DOHH2 (cell line): ENCODE measurements at regions not wholly inside any gene's neighbourhood (a gene's known extent, or its start where the extent isn't known, plus 50 kb on each side); places are given as distances from the start of the nearest gene placed in this dataset.
"Not testable (repeated sequence)": the region's sequence is repeated elsewhere in the genome, so short reads cannot be mapped to it uniquely, and the experiment has no call there.

Experiments used
- H3F3A ChIP-seq: fragments of 200-600 bp; sonication (generic), shearing (Covaris generic); 2 replicates; pipeline ENCODE4 v1.6.0; 2016; ENCODE audit warnings: antibody characterized with exemption, mild to moderate bottlenecking; ENCODE audit not compliant: control insufficient read depth, insufficient read depth
- H3K27ac ChIP-seq: fragments of 200-600 bp; sonication (generic); 2 replicates; pipeline ENCODE4 v1.5.1; 2014; ENCODE audit warnings: low read depth, mild to moderate bottlenecking, low read length, moderate library complexity
- H3K27me3 ChIP-seq: fragments of 200-600 bp; sonication (generic); 2 replicates; pipeline ENCODE4 v1.6.1; 2014; ENCODE audit warnings: mild to moderate bottlenecking, low read length, mixed read lengths; ENCODE audit not compliant: control insufficient read depth
- H3K36me3 ChIP-seq: fragments of 200-600 bp; sonication (generic); 2 replicates; pipeline ENCODE4 v1.6.1; 2014; ENCODE audit warnings: mild to moderate bottlenecking, low read length, moderate library complexity, mixed read lengths; ENCODE audit not compliant: control insufficient read depth
- H3K4me1 ChIP-seq: fragments of 200-600 bp; sonication (generic); 2 replicates; pipeline ENCODE4 v1.6.1; 2014; ENCODE audit warnings: mild to moderate bottlenecking, low read length, mixed read lengths; ENCODE audit not compliant: control insufficient read depth
- H3K4me2 ChIP-seq: fragments of 200-600 bp; sonication (generic); 2 replicates; pipeline ENCODE4 v1.6.0; 2014; ENCODE audit warnings: mild to moderate bottlenecking, low read length, moderate library complexity
- H3K4me3 ChIP-seq: fragments of 200-600 bp; sonication (generic); 2 replicates; pipeline ENCODE4 v1.5.1; 2014; ENCODE audit warnings: mild to moderate bottlenecking, low read length, mixed read lengths
- H3K79me2 ChIP-seq: fragments of 200-600 bp; sonication (generic); 2 replicates; pipeline ENCODE4 v1.6.1; 2014; ENCODE audit warnings: mild to moderate bottlenecking, low read length, mixed read lengths; ENCODE audit not compliant: control insufficient read depth
- H3K9me2 ChIP-seq: fragments of 200-600 bp; sonication (generic); replicated peaks from 2 replicates; pipeline ENCODE4 v1.6.1; 2014; ENCODE audit warnings: mild to moderate bottlenecking, low read length, mixed read lengths; ENCODE audit not compliant: control insufficient read depth
- H3K9me3 ChIP-seq: fragments of 200-600 bp; sonication (generic); 2 replicates; pipeline ENCODE4 v1.6.1; 2014; ENCODE audit warnings: antibody characterized with exemption, low read length, mixed read lengths; ENCODE audit not compliant: control insufficient read depth, insufficient read depth
- H4K20me1 ChIP-seq: fragments of 200-600 bp; sonication (generic); 2 replicates; pipeline ENCODE4 v1.6.0; 2014; ENCODE audit warnings: low read depth, mild to moderate bottlenecking, antibody characterized with exemption, low read length, moderate library complexity; ENCODE audit not compliant: control insufficient read depth, insufficient read depth
- EZH2phosphoT487 ChIP-seq: fragments of 200-600 bp; sonication (generic); IDR thresholded peaks from 2 replicates; pipeline ENCODE4 v1.6.1; 2017; ENCODE audit warnings: borderline replicate concordance, mild to moderate bottlenecking, antibody characterized with exemption, low read length, moderate library complexity, mixed read lengths
- TF ChIP-seq, protein P1 (sequence below): fragments of 200-600 bp; sonication (generic); IDR thresholded peaks from one replicate; pipeline ENCODE4 v1.5.1; 2014; ENCODE audit warnings: antibody characterized with exemption, mild to moderate bottlenecking, low read depth, low read length; ENCODE audit not compliant: poor library complexity, severe bottlenecking

DNA sequence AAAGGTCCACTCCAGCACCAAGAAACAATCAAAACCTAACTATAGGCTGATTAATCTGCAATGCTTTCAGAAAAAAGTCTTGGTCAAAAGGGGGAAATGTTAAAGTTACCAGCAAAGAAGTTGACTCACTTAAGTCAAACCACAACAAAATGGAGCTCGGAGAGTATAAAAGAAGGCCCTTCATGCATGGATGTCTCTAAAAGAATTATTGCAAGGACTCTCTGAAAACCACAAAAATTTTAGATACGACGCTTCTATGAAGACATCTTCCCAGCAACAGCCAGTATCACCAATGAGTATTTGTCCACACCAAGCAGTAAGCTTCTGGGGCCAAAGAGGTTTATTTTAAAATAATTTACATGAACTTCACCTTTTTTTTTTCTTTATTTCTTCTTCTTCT, 1327.4 kb upstream of the CDH18 start:
- H4K20me1 ChIP-seq, H3F3A ChIP-seq, H3K79me2 ChIP-seq, H3K27ac ChIP-seq, H3K4me3 ChIP-seq, H3K4me1 ChIP-seq, H3K27me3 ChIP-seq, H3K4me2 ChIP-seq, H3K9me2 ChIP-seq, H3K9me3 ChIP-seq, H3K36me3 ChIP-seq: not testable (repeated sequence)

DNA sequence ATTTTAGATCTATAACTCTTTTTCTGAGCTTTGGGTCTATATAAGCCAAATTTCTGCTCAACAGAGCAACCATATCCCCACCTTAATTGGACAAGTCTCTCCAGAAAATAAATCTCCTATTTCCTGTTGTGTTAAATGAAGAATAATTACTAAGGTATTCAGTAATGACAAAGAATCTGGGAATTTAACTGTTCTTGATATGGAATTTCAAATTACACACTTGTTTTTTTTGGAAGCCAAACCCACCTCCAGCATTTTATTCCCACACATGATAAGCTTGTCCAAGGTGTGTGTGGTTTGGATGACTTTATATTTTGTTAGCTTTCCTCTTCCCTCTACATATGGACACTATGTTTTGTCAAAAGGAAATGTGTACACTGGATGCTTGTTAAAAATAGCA, 1313.2 kb upstream of the CDH18 start:
- H3K27ac ChIP-seq, H3F3A ChIP-seq, H3K9me3 ChIP-seq, H4K20me1 ChIP-seq, H3K4me3 ChIP-seq, H3K27me3 ChIP-seq, H3K4me2 ChIP-seq, H3K79me2 ChIP-seq, H3K36me3 ChIP-seq, H3K4me1 ChIP-seq, H3K9me2 ChIP-seq: not testable (repeated sequence)

DNA sequence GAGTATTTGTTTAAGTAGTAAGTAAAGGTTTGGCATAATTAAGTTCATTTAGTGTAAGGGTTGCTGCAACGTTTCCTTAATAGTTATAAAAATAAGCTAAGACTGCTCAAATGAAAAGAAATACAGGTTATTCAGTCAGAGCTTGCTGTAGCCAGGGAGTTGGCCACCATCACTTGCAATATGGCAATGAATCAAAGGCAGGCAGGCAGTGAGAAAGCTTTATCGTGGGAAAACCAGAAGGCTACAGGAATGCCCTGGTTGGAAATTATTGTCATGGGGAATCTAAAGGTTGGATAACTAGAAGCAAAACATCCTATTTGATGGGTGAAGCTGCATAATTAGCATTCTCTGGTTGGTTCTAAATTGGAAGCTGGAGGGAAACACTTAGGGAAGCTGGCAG, 1286.4 kb upstream of the CDH18 start:
- not testable (repeated sequence) for H3K27ac ChIP-seq, H3K9me2 ChIP-seq, H3K27me3 ChIP-seq, H3K4me2 ChIP-seq, H3K79me2 ChIP-seq, H3K9me3 ChIP-seq, H3F3A ChIP-seq, H3K4me3 ChIP-seq, H3K4me1 ChIP-seq, H3K36me3 ChIP-seq, H4K20me1 ChIP-seq

DNA sequence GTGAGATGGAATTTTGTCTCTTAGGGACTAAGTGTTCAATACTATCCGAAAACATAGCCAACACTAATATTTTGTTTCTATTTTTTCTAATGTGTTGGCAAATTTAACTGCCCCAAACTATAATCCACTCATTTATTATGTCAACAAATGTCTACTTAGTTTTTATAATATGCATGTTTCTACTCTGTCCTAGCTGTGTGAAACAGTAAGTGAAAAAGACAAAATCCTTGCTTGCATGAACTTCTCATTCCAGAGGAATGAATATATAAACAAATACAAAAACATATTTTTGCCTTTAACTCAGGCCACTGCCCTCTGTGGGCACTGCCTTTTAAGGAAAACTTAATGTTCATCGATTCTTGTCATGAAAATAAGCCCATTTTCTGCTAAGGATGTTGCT, 1275.4 kb upstream of the CDH18 start:
- Histone ChIP-seq H3K9me2 (no peaks in the 10 kb centered on the region), H3F3A (no peaks in the 10 kb centered on the region), H3K4me1 (no peaks in the 10 kb centered on the region), H3K36me3 (no peaks in the 10 kb centered on the region), H3K9me3 (no peaks in the 10 kb centered on the region), H4K20me1 (no peaks in the 10 kb centered on the region), H3K4me3 (no peak overlapping the region), H3K79me2 (no peaks in the 10 kb centered on the region), H3K27ac (no peak overlapping the region), H3K4me2 (no peak overlapping the region), H3K27me3 (no peaks in the 10 kb centered on the region)
- no peak for TF ChIP-seq EZH2phosphoT487

DNA sequence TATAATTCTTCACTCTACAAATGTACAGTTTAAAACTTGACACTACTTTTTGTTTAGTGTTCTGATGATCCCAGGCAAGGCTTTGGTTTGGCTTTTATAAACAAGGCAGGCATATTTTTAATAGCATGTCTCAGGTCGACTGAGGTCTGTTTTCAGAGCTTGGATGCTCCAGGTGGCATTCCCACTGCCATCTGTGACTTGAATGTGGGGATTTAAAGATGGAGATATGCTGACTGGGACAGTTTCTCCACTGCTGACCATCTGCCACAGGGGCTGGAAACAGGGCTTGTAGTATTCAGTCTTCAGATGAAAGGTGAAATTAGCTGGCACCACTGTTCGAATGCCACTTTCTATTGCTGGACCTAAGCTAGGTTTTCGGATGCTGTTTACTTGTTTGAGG, 1266.2 kb upstream of the CDH18 start:
- Histone ChIP-seq H4K20me1 (no peaks in the 10 kb centered on the region), H3K36me3 (no peaks in the 10 kb centered on the region), H3K4me2 (no peak overlapping the region), H3K4me1 (no peaks in the 10 kb centered on the region), H3F3A (no peaks in the 10 kb centered on the region), H3K79me2 (no peaks in the 10 kb centered on the region), H3K9me2 (no peaks in the 10 kb centered on the region), H3K9me3 (no peaks in the 10 kb centered on the region; the same call in 1 of the 2 replicates), H3K27ac (no peak overlapping the region), H3K27me3 (no peaks in the 10 kb centered on the region), H3K4me3 (no peak overlapping the region)
- no peak for TF ChIP-seq EZH2phosphoT487
- TF ChIP-seq, protein P1, sequence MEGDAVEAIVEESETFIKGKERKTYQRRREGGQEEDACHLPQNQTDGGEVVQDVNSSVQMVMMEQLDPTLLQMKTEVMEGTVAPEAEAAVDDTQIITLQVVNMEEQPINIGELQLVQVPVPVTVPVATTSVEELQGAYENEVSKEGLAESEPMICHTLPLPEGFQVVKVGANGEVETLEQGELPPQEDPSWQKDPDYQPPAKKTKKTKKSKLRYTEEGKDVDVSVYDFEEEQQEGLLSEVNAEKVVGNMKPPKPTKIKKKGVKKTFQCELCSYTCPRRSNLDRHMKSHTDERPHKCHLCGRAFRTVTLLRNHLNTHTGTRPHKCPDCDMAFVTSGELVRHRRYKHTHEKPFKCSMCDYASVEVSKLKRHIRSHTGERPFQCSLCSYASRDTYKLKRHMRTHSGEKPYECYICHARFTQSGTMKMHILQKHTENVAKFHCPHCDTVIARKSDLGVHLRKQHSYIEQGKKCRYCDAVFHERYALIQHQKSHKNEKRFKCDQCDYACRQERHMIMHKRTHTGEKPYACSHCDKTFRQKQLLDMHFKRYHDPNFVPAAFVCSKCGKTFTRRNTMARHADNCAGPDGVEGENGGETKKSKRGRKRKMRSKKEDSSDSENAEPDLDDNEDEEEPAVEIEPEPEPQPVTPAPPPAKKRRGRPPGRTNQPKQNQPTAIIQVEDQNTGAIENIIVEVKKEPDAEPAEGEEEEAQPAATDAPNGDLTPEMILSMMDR = no peak
